HL-60 (cell line): ENCODE measurements at regions not wholly inside any gene's neighbourhood (a gene's known extent, or its start where the extent isn't known, plus 50 kb on each side); places are given as distances from the start of the nearest gene placed in this dataset.

Experiments used
- POLR2AphosphoS5 ChIP-seq: IDR thresholded peaks from 2 replicates; pipeline ENCODE4 v1.6.1; 2012; ENCODE audit warnings: low read depth
- TF ChIP-seq, protein P1 (sequence below): IDR thresholded peaks from one replicate; pipeline ENCODE4 v1.5.1; 2011; ENCODE audit warnings: low read length, control low read depth, inconsistent platforms; ENCODE audit not compliant: insufficient read depth

DNA sequence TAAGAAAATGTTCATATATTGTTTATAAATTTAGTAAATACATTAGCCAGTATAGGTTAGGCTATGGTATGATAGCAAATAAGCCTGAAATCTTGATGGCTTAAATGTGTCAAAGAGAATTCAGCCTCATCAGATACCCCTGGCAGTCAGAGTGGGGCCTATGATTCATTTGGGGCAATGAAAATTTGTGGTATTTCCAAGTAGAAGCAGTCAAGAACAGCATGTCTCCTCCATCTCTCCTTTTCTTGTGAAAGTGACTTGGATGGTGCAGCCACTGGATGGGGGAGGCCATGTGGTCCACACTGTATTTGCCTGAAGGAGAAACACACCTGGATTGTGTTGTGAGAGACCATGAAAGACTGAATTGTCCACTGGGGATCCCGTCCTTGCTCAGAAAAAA, 82.7 kb downstream of the DLEU7 start:
- TF ChIP-seq, protein P1, sequence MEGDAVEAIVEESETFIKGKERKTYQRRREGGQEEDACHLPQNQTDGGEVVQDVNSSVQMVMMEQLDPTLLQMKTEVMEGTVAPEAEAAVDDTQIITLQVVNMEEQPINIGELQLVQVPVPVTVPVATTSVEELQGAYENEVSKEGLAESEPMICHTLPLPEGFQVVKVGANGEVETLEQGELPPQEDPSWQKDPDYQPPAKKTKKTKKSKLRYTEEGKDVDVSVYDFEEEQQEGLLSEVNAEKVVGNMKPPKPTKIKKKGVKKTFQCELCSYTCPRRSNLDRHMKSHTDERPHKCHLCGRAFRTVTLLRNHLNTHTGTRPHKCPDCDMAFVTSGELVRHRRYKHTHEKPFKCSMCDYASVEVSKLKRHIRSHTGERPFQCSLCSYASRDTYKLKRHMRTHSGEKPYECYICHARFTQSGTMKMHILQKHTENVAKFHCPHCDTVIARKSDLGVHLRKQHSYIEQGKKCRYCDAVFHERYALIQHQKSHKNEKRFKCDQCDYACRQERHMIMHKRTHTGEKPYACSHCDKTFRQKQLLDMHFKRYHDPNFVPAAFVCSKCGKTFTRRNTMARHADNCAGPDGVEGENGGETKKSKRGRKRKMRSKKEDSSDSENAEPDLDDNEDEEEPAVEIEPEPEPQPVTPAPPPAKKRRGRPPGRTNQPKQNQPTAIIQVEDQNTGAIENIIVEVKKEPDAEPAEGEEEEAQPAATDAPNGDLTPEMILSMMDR: no peak
- no peak for TF ChIP-seq POLR2AphosphoS5
